ENCODE measurements at regions not wholly inside any gene's neighbourhood (a gene's known extent, or its start where the extent isn't known, plus 50 kb on each side); places are given as distances from the start of the nearest gene placed in this dataset.

DNA sequence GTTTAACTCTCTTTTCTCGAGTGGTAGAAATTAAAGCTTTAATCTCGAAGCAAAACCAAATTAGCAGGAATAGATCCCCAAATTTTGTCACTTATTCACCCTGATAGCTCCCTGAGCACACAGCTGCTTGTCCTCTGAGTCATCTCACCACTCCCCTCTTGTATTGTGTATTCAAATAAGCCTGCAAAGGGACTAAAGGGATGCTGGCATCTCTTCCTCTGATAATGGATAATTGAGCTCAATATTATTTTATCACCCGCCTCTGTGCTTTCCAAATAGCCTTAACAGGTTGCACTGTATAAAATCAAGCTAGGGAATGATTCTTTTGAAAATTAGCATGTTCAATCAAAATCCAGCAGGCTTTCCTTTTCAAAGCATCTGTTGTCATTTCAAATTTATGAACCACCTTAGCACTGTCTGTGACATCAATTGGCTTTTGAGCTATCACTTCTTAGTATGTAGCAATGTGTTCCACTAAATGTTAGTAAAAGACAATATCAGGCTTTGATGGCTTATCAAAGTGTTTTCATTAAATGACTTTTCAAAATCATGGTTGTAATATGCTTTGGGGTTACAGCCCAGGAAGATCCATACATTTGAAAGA lies 561.6 kb downstream of the PLA2G4A start:
- Histone ChIP-seq H3K79me2 (replicated peaks; ENCODE audit: insufficient read depth) (no peaks in the 10 kb centered on the region), H4K20me1 (replicated peaks; ENCODE audit: insufficient read depth) (no peaks in the 10 kb centered on the region), H3K27ac (ENCODE audit: low read depth) (no peak overlapping the region), H3F3A (replicated peaks; ENCODE audit: low read depth) (no peaks in the 10 kb centered on the region), H3K36me3 (ENCODE audit: insufficient read depth) (no peaks in the 10 kb centered on the region), H3K27me3 (ENCODE audit: insufficient read depth) (no peaks in the 10 kb centered on the region), H3K9me2 (ENCODE audit: insufficient read depth) (no peaks in the 10 kb centered on the region), H2AFZ (no peak overlapping the region), H3K4me2 (peak overlapping the region; percentile 50; the same call in 1 of the 2 replicates), H3K4me1 (ENCODE audit: insufficient read depth) (0 out of 2 replicates have a peak, but pooled peaks cover 15% of the 10 kb centered on the region), H3K4me3 (no peak overlapping the region)
- H3K27me3 Mint-ChIP-seq (ENCODE audit: insufficient read depth, low read depth, poor library complexity): no peaks in the 10 kb centered on the region
- DNase-seq (ENCODE audit: low spot score) (peak; percentile 27), ATAC-seq (peak; percentile 54)
- H3K27ac Mint-ChIP-seq: no peak overlapping the region
- peaks cover 16% of the 10 kb centered on the region for H3K4me1 Mint-ChIP-seq
- TF ChIP-seq, protein P1, sequence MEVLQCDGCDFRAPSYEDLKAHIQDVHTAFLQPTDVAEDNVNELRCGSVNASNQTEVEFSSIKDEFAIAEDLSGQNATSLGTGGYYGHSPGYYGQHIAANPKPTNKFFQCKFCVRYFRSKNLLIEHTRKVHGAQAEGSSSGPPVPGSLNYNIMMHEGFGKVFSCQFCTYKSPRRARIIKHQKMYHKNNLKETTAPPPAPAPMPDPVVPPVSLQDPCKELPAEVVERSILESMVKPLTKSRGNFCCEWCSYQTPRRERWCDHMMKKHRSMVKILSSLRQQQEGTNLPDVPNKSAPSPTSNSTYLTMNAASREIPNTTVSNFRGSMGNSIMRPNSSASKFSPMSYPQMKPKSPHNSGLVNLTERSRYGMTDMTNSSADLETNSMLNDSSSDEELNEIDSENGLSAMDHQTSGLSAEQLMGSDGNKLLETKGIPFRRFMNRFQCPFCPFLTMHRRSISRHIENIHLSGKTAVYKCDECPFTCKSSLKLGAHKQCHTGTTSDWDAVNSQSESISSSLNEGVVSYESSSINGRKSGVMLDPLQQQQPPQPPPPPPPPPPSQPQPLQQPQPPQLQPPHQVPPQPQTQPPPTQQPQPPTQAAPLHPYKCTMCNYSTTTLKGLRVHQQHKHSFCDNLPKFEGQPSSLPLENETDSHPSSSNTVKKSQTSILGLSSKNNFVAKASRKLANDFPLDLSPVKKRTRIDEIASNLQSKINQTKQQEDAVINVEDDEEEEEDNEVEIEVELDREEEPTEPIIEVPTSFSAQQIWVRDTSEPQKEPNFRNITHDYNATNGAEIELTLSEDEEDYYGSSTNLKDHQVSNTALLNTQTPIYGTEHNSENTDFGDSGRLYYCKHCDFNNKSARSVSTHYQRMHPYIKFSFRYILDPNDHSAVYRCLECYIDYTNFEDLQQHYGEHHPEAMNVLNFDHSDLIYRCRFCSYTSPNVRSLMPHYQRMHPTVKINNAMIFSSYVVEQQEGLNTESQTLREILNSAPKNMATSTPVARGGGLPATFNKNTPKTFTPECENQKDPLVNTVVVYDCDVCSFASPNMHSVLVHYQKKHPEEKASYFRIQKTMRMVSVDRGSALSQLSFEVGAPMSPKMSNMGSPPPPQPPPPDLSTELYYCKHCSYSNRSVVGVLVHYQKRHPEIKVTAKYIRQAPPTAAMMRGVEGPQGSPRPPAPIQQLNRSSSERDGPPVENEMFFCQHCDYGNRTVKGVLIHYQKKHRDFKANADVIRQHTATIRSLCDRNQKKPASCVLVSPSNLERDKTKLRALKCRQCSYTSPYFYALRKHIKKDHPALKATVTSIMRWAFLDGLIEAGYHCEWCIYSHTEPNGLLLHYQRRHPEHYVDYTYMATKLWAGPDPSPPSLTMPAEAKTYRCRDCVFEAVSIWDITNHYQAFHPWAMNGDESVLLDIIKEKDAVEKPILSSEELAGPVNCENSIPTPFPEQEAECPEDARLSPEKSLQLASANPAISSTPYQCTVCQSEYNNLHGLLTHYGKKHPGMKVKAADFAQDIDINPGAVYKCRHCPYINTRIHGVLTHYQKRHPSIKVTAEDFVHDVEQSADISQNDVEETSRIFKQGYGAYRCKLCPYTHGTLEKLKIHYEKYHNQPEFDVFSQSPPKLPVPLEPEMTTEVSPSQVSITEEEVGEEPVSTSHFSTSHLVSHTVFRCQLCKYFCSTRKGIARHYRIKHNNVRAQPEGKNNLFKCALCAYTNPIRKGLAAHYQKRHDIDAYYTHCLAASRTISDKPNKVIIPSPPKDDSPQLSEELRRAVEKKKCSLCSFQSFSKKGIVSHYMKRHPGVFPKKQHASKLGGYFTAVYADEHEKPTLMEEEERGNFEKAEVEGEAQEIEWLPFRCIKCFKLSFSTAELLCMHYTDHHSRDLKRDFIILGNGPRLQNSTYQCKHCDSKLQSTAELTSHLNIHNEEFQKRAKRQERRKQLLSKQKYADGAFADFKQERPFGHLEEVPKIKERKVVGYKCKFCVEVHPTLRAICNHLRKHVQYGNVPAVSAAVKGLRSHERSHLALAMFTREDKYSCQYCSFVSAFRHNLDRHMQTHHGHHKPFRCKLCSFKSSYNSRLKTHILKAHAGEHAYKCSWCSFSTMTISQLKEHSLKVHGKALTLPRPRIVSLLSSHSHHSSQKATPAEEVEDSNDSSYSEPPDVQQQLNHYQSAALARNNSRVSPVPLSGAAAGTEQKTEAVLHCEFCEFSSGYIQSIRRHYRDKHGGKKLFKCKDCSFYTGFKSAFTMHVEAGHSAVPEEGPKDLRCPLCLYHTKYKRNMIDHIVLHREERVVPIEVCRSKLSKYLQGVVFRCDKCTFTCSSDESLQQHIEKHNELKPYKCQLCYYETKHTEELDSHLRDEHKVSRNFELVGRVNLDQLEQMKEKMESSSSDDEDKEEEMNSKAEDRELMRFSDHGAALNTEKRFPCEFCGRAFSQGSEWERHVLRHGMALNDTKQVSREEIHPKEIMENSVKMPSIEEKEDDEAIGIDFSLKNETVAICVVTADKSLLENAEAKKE (CRISPR knock-in tag; IDR thresholded peaks at IDR 0.05): no peak
- TF ChIP-seq, protein P2, sequence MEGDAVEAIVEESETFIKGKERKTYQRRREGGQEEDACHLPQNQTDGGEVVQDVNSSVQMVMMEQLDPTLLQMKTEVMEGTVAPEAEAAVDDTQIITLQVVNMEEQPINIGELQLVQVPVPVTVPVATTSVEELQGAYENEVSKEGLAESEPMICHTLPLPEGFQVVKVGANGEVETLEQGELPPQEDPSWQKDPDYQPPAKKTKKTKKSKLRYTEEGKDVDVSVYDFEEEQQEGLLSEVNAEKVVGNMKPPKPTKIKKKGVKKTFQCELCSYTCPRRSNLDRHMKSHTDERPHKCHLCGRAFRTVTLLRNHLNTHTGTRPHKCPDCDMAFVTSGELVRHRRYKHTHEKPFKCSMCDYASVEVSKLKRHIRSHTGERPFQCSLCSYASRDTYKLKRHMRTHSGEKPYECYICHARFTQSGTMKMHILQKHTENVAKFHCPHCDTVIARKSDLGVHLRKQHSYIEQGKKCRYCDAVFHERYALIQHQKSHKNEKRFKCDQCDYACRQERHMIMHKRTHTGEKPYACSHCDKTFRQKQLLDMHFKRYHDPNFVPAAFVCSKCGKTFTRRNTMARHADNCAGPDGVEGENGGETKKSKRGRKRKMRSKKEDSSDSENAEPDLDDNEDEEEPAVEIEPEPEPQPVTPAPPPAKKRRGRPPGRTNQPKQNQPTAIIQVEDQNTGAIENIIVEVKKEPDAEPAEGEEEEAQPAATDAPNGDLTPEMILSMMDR (conservative IDR thresholded peaks at IDR 0.05; ENCODE audit: low read depth in 2 of 2): no peak
- no peak for TF ChIP-seq NANOG (IDR thresholded peaks at IDR 0.05; ENCODE audit: borderline replicate concordance)
- no peak for TF ChIP-seq EZH2 (IDR thresholded peaks at IDR 0.05; ENCODE audit: low read depth, unreplicated experiment)
- TF ChIP-seq JUNB (IDR thresholded peaks at IDR 0.05; ENCODE audit: unreplicated experiment): no peak
- TF ChIP-seq, protein P3, sequence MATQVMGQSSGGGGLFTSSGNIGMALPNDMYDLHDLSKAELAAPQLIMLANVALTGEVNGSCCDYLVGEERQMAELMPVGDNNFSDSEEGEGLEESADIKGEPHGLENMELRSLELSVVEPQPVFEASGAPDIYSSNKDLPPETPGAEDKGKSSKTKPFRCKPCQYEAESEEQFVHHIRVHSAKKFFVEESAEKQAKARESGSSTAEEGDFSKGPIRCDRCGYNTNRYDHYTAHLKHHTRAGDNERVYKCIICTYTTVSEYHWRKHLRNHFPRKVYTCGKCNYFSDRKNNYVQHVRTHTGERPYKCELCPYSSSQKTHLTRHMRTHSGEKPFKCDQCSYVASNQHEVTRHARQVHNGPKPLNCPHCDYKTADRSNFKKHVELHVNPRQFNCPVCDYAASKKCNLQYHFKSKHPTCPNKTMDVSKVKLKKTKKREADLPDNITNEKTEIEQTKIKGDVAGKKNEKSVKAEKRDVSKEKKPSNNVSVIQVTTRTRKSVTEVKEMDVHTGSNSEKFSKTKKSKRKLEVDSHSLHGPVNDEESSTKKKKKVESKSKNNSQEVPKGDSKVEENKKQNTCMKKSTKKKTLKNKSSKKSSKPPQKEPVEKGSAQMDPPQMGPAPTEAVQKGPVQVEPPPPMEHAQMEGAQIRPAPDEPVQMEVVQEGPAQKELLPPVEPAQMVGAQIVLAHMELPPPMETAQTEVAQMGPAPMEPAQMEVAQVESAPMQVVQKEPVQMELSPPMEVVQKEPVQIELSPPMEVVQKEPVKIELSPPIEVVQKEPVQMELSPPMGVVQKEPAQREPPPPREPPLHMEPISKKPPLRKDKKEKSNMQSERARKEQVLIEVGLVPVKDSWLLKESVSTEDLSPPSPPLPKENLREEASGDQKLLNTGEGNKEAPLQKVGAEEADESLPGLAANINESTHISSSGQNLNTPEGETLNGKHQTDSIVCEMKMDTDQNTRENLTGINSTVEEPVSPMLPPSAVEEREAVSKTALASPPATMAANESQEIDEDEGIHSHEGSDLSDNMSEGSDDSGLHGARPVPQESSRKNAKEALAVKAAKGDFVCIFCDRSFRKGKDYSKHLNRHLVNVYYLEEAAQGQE (IDR thresholded peaks at IDR 0.05; ENCODE audit: unreplicated experiment): no peak
- no peak for TF ChIP-seq ZNF114 (CRISPR knock-in tag; IDR thresholded peaks at IDR 0.05)
- no peak for TF ChIP-seq EZH2phosphoT487 (IDR thresholded peaks at IDR 0.05; ENCODE audit: unreplicated experiment)
- TF ChIP-seq POLR2AphosphoS5 (IDR thresholded peaks at IDR 0.05; ENCODE audit: low read depth): no peak
- TF ChIP-seq, protein P4, sequence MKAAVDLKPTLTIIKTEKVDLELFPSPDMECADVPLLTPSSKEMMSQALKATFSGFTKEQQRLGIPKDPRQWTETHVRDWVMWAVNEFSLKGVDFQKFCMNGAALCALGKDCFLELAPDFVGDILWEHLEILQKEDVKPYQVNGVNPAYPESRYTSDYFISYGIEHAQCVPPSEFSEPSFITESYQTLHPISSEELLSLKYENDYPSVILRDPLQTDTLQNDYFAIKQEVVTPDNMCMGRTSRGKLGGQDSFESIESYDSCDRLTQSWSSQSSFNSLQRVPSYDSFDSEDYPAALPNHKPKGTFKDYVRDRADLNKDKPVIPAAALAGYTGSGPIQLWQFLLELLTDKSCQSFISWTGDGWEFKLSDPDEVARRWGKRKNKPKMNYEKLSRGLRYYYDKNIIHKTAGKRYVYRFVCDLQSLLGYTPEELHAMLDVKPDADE (IDR thresholded peaks at IDR 0.05): no peak
- TF ChIP-seq ZNF331 (CRISPR knock-in tag; IDR thresholded peaks at IDR 0.05; ENCODE audit: low read depth): no peak
- no peak for TF ChIP-seq STAT1 (IDR thresholded peaks at IDR 0.05; ENCODE audit: unreplicated experiment)
- H3K36me3 Mint-ChIP-seq (ENCODE audit: low read depth): no peaks in the 10 kb centered on the region
- no peak overlapping the region for H3K4me3 Mint-ChIP-seq
- H3K9me3 Mint-ChIP-seq: no peaks in the 10 kb centered on the region

Data from GM23338 (cell line).